ENCODE measurements at regions not wholly inside any gene's neighbourhood (a gene's known extent, or its start where the extent isn't known, plus 50 kb on each side); places are given as distances from the start of the nearest gene placed in this dataset.

- no peak for ATAC-seq (ENCODE audit: low read depth)
- Mint-ChIP-seq H3K9me3 (no peaks in the 10 kb centered on the region), H3K4me3 (no peak overlapping the region), H3K27ac (no peak overlapping the region), H3K4me1 (no peaks in the 10 kb centered on the region), H3K27me3 (peaks cover 3% of the 10 kb centered on the region), H3K36me3 (ENCODE audit: low read depth) (no peaks in the 10 kb centered on the region)
- TF ChIP-seq, protein P1, sequence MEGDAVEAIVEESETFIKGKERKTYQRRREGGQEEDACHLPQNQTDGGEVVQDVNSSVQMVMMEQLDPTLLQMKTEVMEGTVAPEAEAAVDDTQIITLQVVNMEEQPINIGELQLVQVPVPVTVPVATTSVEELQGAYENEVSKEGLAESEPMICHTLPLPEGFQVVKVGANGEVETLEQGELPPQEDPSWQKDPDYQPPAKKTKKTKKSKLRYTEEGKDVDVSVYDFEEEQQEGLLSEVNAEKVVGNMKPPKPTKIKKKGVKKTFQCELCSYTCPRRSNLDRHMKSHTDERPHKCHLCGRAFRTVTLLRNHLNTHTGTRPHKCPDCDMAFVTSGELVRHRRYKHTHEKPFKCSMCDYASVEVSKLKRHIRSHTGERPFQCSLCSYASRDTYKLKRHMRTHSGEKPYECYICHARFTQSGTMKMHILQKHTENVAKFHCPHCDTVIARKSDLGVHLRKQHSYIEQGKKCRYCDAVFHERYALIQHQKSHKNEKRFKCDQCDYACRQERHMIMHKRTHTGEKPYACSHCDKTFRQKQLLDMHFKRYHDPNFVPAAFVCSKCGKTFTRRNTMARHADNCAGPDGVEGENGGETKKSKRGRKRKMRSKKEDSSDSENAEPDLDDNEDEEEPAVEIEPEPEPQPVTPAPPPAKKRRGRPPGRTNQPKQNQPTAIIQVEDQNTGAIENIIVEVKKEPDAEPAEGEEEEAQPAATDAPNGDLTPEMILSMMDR (IDR thresholded peaks at IDR 0.05) = no peak
- intact Hi-C loops (cut with micrococcal nuclease) = no loop called here
- ChIA-PET POLR2A (no interaction called here), CTCF (no interaction called here)
- DNase-seq = no peak
Observed at GRCh38 chr10:43785252-43785651, 136.6 kb upstream of the ZNF32 start.

- intact Hi-C loops (cut with micrococcal nuclease) = no loop called here
- no peak for ATAC-seq (ENCODE audit: low read depth)
- CTCF ChIA-PET = no interaction called here
Observed at GRCh38 chr10:43782814-43783213, 134.1 kb upstream of the ZNF32 start.

DNA sequence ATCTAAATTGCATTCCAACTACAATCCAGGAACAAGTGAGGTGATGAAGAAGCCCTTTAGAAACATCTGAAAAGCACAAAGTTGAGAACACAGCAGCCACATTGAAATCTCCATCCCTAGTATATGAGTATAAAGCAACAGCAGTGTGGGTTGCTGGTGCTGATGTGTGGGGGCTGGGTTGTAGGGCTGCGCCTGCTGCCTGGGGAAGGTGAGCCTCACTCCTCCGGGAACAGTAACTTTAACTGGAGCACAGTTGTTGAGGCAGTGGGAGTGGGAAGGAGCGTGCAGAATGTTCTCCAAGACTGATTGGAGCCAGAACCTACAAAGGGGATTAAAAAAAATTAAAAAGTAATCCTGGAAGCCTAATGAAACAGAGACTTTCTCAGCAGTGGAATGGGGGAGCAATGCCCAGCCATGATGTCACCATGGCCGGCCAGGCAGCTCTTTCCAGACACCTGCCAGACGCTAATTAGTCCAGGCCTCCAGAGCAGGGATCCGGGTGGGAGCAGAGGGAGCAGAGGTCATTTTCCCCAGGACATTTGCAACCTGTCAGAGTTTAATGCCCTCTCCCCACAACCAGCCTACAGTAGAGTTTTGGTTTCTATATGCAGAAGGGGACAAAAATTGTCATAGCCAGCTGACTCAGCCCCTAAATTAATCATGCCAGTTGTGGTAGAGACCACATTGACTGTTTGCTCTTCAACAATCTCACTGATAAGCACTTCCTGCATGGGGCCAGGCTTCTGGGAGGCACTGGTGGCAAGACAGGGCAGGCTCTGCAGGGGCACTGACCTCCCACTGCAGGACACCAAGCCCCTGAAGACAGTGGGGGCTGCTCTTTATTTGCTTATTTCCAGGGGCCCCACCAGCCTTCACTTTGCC, 133.0 kb upstream of the ZNF32 start:
- Mint-ChIP-seq H3K4me3 (no peak overlapping the region), H3K9me3 (no peaks in the 10 kb centered on the region), H3K27ac (no peak overlapping the region), H3K27me3 (peaks cover 3% of the 10 kb centered on the region), H3K4me1 (no peaks in the 10 kb centered on the region), H3K36me3 (ENCODE audit: low read depth) (no peaks in the 10 kb centered on the region)
- TF ChIP-seq, protein P1 (IDR thresholded peaks at IDR 0.05) = no peak
- intact Hi-C loops (cut with micrococcal nuclease) = no loop called here
- POLR2A ChIA-PET = no interaction called here
- DNase-seq = no peak
- no peak for ATAC-seq (ENCODE audit: low read depth)
- CTCF ChIA-PET = no interaction called here

More at GRCh38 chr10:43782814-43783213, 134.1 kb upstream of the ZNF32 start:
- TF ChIP-seq, protein P1 (IDR thresholded peaks at IDR 0.05) = no peak
- no peak overlapping the region for H3K27ac Mint-ChIP-seq
- no peaks in the 10 kb centered on the region for H3K36me3 Mint-ChIP-seq (ENCODE audit: low read depth)
- peaks cover 3% of the 10 kb centered on the region for H3K27me3 Mint-ChIP-seq
- no peak for DNase-seq
- H3K4me1 Mint-ChIP-seq = no peaks in the 10 kb centered on the region
- no peak overlapping the region for H3K4me3 Mint-ChIP-seq
- no peaks in the 10 kb centered on the region for H3K9me3 Mint-ChIP-seq
- POLR2A ChIA-PET = no interaction called here

GRCh38 chr10:43778571-43778970, 129.9 kb upstream of the ZNF32 start:
- Mint-ChIP-seq H3K4me3 (no peak overlapping the region), H3K27ac (no peak overlapping the region), H3K27me3 (no peaks in the 10 kb centered on the region), H3K9me3 (no peaks in the 10 kb centered on the region), H3K36me3 (ENCODE audit: low read depth) (no peaks in the 10 kb centered on the region), H3K4me1 (no peaks in the 10 kb centered on the region)
- CTCF ChIA-PET = no interaction called here
- TF ChIP-seq, protein P1 (IDR thresholded peaks at IDR 0.05) = no peak
- DNase-seq (no peak), ATAC-seq (ENCODE audit: low read depth) (no peak)
- intact Hi-C loops (cut with micrococcal nuclease) = no loop called here
- POLR2A ChIA-PET = no interaction called here

- H3K36me3 Mint-ChIP-seq (ENCODE audit: low read depth) = no peaks in the 10 kb centered on the region
- H3K9me3 Mint-ChIP-seq = peaks cover 3% of the 10 kb centered on the region
- no peaks in the 10 kb centered on the region for H3K4me1 Mint-ChIP-seq
- ChIA-PET CTCF (no interaction called here), POLR2A (no interaction called here)
- TF ChIP-seq, protein P1 (IDR thresholded peaks at IDR 0.05) = no peak
- no peak overlapping the region for H3K27ac Mint-ChIP-seq
- intact Hi-C loops (cut with micrococcal nuclease) = no loop called here
- H3K4me3 Mint-ChIP-seq = no peak overlapping the region
- DNase-seq (no peak), ATAC-seq (ENCODE audit: low read depth) (no peak)
- H3K27me3 Mint-ChIP-seq = peaks cover 1% of the 10 kb centered on the region
Observed at GRCh38 chr10:43775384-43775783, 126.7 kb upstream of the ZNF32 start.
